Breast epithelium (tissue), 4 donors: ENCODE measurements at regions not wholly inside any gene's neighbourhood (a gene's known extent, or its start where the extent isn't known, plus 50 kb on each side); places are given as distances from the start of the nearest gene placed in this dataset.
"Not testable (repeated sequence)": the region's sequence is repeated elsewhere in the genome, so short reads cannot be mapped to it uniquely, and the experiment has no call there.

Experiments used
- DNase-seq, 2 donors: peaks; one replicate each; pipeline ENCODE4 v3.0.0-alpha.2; 2019; ENCODE audit warnings: low spot score in 2 of 2
- H3K27ac ChIP-seq, 2 donors: fragments of 200-600 bp; sonication (generic) in 1 of 2; one replicate each; pipeline ENCODE4 v1.5.1; 2016 to 2019; ENCODE audit warnings: mild to moderate bottlenecking in 1 of 2
- H3K27me3 ChIP-seq, 2 donors: fragments of 200-600 bp; sonication (generic) in 1 of 2; one replicate each; pipeline versions ENCODE4 v1.5.1 to v1.6.0; 2017 to 2019; ENCODE audit warnings: control low read depth in 1 of 2, mild to moderate bottlenecking in 1 of 2
- H3K36me3 ChIP-seq: fragments of 200-600 bp; one replicate; pipeline ENCODE4 v1.5.1; 2019
- H3K4me1 ChIP-seq, 2 donors: fragments of 200-600 bp; sonication (generic); one replicate each; pipeline ENCODE4 v1.5.1; 2016 to 2019; ENCODE audit warnings: control low read depth in 1 of 2
- H3K4me3 ChIP-seq, 3 donors: fragments of 200-600 bp; sonication (generic); 1 replicate in 2 of 3; 2 replicates in 1 of 3; pipeline ENCODE4 v1.5.1; 2016 to 2019; ENCODE audit warnings: mild to moderate bottlenecking in 3 of 3, moderate library complexity in 2 of 3
- H3K9me3 ChIP-seq, 2 donors: fragments of 200-600 bp; sonication (generic) in 1 of 2; one replicate each; pipeline ENCODE4 v1.5.1; 2016 to 2019; ENCODE audit warnings: control low read depth in 1 of 2
- POLR2A ChIP-seq: fragments of 450-650 bp; IDR thresholded peaks from one replicate; pipeline ENCODE4 v1.6.1; 2016; ENCODE audit warnings: antibody characterized with exemption, mild to moderate bottlenecking, moderate library complexity
- POLR2AphosphoS5 ChIP-seq, 3 donors: sonication (generic); formaldehyde crosslinking; IDR thresholded peaks; one replicate each; pipeline ENCODE4 v1.6.1; 2017; ENCODE audit warnings: antibody characterized with exemption in 3 of 3
- intact Hi-C: fragments of 100-400 bp; cut with DNase I; formaldehyde crosslinking; loops from one replicate; pipeline ENCODE4 v1.15.1; 2023; ENCODE audit warnings: low total_unique reads
- TF ChIP-seq, protein P1 (sequence below), 3 donors: fragments of 450-650 bp; IDR thresholded peaks; one replicate each; pipeline ENCODE4 v1.5.1; 2016 to 2017; ENCODE audit warnings: antibody characterized with exemption in 3 of 3, mild to moderate bottlenecking in 3 of 3, moderate library complexity in 3 of 3

DNA sequence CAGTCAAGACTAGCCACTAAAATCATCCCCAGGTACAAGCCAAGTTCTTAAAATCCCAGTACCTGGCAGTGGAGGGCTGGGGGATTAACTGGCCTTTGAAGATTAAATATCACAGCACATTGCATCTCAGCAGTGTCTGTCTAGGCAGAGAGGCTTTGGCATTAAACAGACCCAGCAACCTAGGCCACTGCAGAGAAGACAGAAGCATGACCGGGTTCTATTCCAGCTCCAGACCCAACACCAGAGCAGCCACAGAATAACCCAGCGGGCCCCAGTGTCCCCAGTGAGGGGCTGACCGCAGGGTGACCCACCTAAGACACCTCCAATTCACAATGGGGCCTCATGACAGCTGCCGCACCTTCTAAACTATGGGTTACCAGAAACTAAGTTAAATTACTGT, 88.2 kb downstream of the SHANK2 start:
- no peak for DNase-seq
- intact Hi-C loops = no loop called here
- Histone ChIP-seq H3K4me3 (no peak overlapping the region), H3K27ac (no peak overlapping the region), H3K9me3 (no peaks in the 10 kb centered on the region), H3K27me3 (no peaks in the 10 kb centered on the region), H3K36me3 (no peaks in the 10 kb centered on the region), H3K4me1 (no peaks in the 10 kb centered on the region)
- TF ChIP-seq, protein P1, sequence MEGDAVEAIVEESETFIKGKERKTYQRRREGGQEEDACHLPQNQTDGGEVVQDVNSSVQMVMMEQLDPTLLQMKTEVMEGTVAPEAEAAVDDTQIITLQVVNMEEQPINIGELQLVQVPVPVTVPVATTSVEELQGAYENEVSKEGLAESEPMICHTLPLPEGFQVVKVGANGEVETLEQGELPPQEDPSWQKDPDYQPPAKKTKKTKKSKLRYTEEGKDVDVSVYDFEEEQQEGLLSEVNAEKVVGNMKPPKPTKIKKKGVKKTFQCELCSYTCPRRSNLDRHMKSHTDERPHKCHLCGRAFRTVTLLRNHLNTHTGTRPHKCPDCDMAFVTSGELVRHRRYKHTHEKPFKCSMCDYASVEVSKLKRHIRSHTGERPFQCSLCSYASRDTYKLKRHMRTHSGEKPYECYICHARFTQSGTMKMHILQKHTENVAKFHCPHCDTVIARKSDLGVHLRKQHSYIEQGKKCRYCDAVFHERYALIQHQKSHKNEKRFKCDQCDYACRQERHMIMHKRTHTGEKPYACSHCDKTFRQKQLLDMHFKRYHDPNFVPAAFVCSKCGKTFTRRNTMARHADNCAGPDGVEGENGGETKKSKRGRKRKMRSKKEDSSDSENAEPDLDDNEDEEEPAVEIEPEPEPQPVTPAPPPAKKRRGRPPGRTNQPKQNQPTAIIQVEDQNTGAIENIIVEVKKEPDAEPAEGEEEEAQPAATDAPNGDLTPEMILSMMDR (IDR thresholded peaks at IDR 0.05) = no peak
- no peak for TF ChIP-seq POLR2AphosphoS5 (IDR thresholded peaks at IDR 0.05)
- no peak for TF ChIP-seq POLR2A

DNA sequence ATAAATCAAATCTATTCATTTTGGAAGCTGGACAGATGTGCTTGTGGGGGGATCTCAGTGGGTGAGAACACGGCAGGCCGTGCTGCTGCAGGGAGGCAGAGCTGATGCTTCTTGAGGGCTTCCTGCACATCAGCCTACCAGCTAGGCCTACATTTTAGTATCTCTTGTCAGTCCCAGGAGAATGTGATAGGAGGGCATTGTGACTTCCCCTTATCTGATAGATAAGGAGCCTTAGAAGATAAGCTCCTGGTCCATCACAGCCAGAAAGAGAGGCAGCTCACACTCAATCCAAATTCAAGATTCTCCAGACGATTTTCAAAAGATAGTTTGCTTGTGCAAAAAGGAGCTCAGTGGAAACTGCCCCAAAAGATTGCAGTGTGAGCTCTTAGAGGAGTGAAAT, 89.0 kb downstream of the SHANK2 start:
- no peak overlapping the region for H3K4me3 ChIP-seq
- H3K27me3 ChIP-seq = no peaks in the 10 kb centered on the region
- no peaks in the 10 kb centered on the region for H3K36me3 ChIP-seq
- TF ChIP-seq POLR2A = no peak
- TF ChIP-seq, protein P1 (IDR thresholded peaks at IDR 0.05) = no peak
- TF ChIP-seq POLR2AphosphoS5 (IDR thresholded peaks at IDR 0.05) = no peak
- H3K4me1 ChIP-seq = no peaks in the 10 kb centered on the region
- DNase-seq = no peak
- no peaks in the 10 kb centered on the region for H3K9me3 ChIP-seq
- intact Hi-C loops = no loop called here
- H3K27ac ChIP-seq = no peak overlapping the region

DNA sequence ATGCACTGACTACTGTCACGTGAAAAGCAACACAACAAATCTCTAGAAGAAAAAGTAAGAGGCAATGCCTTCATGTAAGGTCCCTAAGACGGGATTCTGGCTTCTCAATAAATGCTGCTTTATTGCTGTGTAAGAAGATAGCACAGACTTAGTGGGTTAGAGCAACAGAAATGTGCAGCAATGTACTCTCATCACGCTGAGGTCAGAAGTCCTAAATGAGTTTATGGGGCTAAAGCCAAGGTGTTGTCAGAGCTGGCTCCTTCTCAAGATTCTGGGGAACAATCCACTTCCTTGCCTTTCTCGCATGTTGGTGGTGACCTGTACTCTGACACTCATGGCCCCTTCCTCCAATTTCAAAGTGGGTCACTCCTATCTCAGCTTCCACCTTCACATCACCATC, 93.4 kb downstream of the SHANK2 start:
- no peaks in the 10 kb centered on the region for H3K36me3 ChIP-seq
- H3K27ac ChIP-seq = no peak overlapping the region
- no peaks in the 10 kb centered on the region for H3K27me3 ChIP-seq
- no peak for DNase-seq
- no peaks in the 10 kb centered on the region for H3K9me3 ChIP-seq
- intact Hi-C loops = no loop called here
- no peak overlapping the region for H3K4me3 ChIP-seq
- TF ChIP-seq, protein P1 (IDR thresholded peaks at IDR 0.05) = no peak
- TF ChIP-seq POLR2AphosphoS5 (IDR thresholded peaks at IDR 0.05) = no peak
- no peak for TF ChIP-seq POLR2A
- no peaks in the 10 kb centered on the region for H3K4me1 ChIP-seq

DNA sequence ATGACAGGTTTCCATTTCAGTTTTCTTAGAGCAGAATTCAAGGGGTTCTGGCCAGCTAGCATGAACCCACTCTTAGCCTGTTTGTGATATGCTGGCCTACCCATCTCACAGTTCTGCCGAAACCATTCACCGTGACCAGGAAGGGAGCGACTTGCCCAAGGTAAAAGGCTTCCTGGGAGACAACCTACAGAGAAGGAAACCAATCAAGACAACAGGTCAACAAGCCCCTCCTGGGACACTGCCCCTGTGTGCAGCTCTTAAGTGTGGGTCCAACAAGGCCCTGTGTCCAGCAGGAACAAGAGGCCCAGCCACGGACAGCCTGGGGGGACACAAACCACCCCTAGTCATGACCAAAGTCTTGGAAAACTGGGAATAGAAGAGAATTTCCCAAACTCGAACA, 94.7 kb downstream of the SHANK2 start:
- H3K27ac ChIP-seq, DNase-seq, H3K36me3 ChIP-seq, H3K4me3 ChIP-seq, intact Hi-C loops, H3K9me3 ChIP-seq, H3K27me3 ChIP-seq, H3K4me1 ChIP-seq: not testable (repeated sequence)

DNA sequence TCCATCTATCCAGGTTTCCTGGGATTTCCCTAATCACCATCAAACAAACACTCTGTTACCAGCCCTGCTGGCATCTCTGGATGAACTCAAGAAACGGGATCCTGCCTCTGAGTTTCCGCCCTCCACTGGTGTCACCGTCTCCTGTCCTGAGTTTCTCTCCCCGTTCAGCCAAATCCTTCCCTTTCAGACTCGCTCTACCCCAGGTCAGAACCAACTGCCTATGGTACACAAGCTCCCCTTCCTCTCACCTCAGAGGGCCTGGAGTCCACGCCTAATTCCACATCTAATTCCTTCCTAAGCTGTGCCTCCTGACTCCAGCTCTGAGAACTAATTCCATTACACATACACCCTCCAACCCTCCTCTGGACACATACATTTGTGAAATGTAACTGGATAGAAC, 96.1 kb downstream of the SHANK2 start:
- TF ChIP-seq POLR2AphosphoS5 (IDR thresholded peaks at IDR 0.05) (no peak), POLR2A (no peak)
- TF ChIP-seq, protein P1 (IDR thresholded peaks at IDR 0.05) = no peak
- no peak for DNase-seq

DNA sequence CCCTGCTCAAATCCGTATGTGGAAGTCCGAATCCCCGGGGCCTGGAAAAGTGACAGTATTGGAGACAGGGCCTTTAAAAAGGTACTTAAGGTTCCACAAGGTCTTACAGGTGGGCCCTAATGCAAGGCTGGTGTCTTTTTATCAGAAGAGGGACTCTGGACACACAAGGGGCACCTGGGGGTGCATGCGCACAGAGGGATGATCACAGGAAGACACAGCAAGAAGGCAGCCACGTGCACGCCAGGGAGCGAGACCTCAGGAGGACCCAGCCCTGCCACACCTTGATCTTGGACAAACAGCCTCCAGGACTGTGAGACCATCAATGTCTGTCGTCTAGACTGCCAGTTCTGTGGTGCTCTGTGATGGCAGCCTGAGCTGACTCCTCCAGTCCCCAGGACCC, 96.5 kb downstream of the SHANK2 start:
- Histone ChIP-seq H3K4me1 (no peaks in the 10 kb centered on the region), H3K27me3 (no peaks in the 10 kb centered on the region), H3K36me3 (no peaks in the 10 kb centered on the region), H3K4me3 (no peak overlapping the region), H3K27ac (no peak overlapping the region), H3K9me3 (no peaks in the 10 kb centered on the region)
- TF ChIP-seq, protein P1 (IDR thresholded peaks at IDR 0.05) = no peak
- TF ChIP-seq POLR2A (no peak), POLR2AphosphoS5 (IDR thresholded peaks at IDR 0.05) (no peak)
- intact Hi-C loops = loop anchor here (2.0 kb wide), 1 partner anchor 75 kb away; no protein-coding TSS in a partner anchor
- no peak for DNase-seq

More for the DNA sequence above, 96.1 kb downstream of the SHANK2 start:
- H3K36me3 ChIP-seq = no peaks in the 10 kb centered on the region
- no peaks in the 10 kb centered on the region for H3K9me3 ChIP-seq
- no peaks in the 10 kb centered on the region for H3K4me1 ChIP-seq
- no peak overlapping the region for H3K27ac ChIP-seq
- intact Hi-C loops = no loop called here
- no peaks in the 10 kb centered on the region for H3K27me3 ChIP-seq
- H3K4me3 ChIP-seq = no peak overlapping the region
